ENCODE measurements at regions not wholly inside any gene's neighbourhood (a gene's known extent, or its start where the extent isn't known, plus 50 kb on each side); places are given as distances from the start of the nearest gene placed in this dataset.

GRCh38 chr4:81951891-81952455 is 421.8 kb downstream of the HNRNPD start:
- Histone ChIP-seq H4K20me1 (ENCODE audit: low read depth) (no peaks in the 10 kb centered on the region), H3K4me3 (no peak overlapping the region), H2AFZ (replicated peaks) (no peak overlapping the region), H3K9me3 (ENCODE audit: low read depth) (no peaks in the 10 kb centered on the region), H3K4me1 (peaks cover 13% of the 10 kb centered on the region), H3K27me3 (no peaks in the 10 kb centered on the region), H3K27ac (no peak overlapping the region), H3K36me3 (no peaks in the 10 kb centered on the region), H3K4me2 (no peak overlapping the region), H3K9ac (no peak overlapping the region), H3K79me2 (ENCODE audit: low read depth) (no peaks in the 10 kb centered on the region), H3F3A (ENCODE audit: low read depth) (no peaks in the 10 kb centered on the region)
- Mint-ChIP-seq H3K27me3 (ENCODE audit: insufficient read depth, low read depth) (peaks cover 3% of the 10 kb centered on the region), H3K27ac (no peak overlapping the region), H3K4me1 (no peaks in the 10 kb centered on the region), H3K9me3 (no peaks in the 10 kb centered on the region), H3K4me3 (no peak overlapping the region), H3K36me3 (no peaks in the 10 kb centered on the region)
- no peak for DNase-seq (ENCODE audit: low spot score)
- TF ChIP-seq, protein P1, sequence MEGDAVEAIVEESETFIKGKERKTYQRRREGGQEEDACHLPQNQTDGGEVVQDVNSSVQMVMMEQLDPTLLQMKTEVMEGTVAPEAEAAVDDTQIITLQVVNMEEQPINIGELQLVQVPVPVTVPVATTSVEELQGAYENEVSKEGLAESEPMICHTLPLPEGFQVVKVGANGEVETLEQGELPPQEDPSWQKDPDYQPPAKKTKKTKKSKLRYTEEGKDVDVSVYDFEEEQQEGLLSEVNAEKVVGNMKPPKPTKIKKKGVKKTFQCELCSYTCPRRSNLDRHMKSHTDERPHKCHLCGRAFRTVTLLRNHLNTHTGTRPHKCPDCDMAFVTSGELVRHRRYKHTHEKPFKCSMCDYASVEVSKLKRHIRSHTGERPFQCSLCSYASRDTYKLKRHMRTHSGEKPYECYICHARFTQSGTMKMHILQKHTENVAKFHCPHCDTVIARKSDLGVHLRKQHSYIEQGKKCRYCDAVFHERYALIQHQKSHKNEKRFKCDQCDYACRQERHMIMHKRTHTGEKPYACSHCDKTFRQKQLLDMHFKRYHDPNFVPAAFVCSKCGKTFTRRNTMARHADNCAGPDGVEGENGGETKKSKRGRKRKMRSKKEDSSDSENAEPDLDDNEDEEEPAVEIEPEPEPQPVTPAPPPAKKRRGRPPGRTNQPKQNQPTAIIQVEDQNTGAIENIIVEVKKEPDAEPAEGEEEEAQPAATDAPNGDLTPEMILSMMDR (IDR thresholded peaks at IDR 0.05): no peak
- no peak for TF ChIP-seq EZH2 (IDR thresholded peaks at IDR 0.05)
- no peak for TF ChIP-seq EZH2phosphoT487 (IDR thresholded peaks at IDR 0.05)

- Histone ChIP-seq H3K4me1 (no peaks in the 10 kb centered on the region), H3F3A (ENCODE audit: low read depth) (no peaks in the 10 kb centered on the region), H2AFZ (replicated peaks) (no peak overlapping the region), H3K27ac (no peak overlapping the region), H3K4me2 (no peak overlapping the region), H3K9ac (no peak overlapping the region), H4K20me1 (ENCODE audit: low read depth) (no peaks in the 10 kb centered on the region), H3K9me3 (ENCODE audit: low read depth) (no peaks in the 10 kb centered on the region), H3K27me3 (no peaks in the 10 kb centered on the region), H3K36me3 (no peaks in the 10 kb centered on the region), H3K79me2 (ENCODE audit: low read depth) (no peaks in the 10 kb centered on the region), H3K4me3 (no peak overlapping the region)
- H3K9me3 Mint-ChIP-seq: no peaks in the 10 kb centered on the region
- H3K4me1 Mint-ChIP-seq: no peaks in the 10 kb centered on the region
- H3K27ac Mint-ChIP-seq: no peak overlapping the region
- TF ChIP-seq, protein P1 (IDR thresholded peaks at IDR 0.05): no peak
- no peak for TF ChIP-seq EZH2 (IDR thresholded peaks at IDR 0.05)
- TF ChIP-seq EZH2phosphoT487 (IDR thresholded peaks at IDR 0.05): no peak
- no peak overlapping the region for H3K4me3 Mint-ChIP-seq
- no peak for DNase-seq (ENCODE audit: low spot score)
- H3K27me3 Mint-ChIP-seq (ENCODE audit: insufficient read depth, low read depth): peaks cover 2% of the 10 kb centered on the region
- no peaks in the 10 kb centered on the region for H3K36me3 Mint-ChIP-seq
Observed at GRCh38 chr4:81946996-81947395, 426.8 kb downstream of the HNRNPD start.

DNA sequence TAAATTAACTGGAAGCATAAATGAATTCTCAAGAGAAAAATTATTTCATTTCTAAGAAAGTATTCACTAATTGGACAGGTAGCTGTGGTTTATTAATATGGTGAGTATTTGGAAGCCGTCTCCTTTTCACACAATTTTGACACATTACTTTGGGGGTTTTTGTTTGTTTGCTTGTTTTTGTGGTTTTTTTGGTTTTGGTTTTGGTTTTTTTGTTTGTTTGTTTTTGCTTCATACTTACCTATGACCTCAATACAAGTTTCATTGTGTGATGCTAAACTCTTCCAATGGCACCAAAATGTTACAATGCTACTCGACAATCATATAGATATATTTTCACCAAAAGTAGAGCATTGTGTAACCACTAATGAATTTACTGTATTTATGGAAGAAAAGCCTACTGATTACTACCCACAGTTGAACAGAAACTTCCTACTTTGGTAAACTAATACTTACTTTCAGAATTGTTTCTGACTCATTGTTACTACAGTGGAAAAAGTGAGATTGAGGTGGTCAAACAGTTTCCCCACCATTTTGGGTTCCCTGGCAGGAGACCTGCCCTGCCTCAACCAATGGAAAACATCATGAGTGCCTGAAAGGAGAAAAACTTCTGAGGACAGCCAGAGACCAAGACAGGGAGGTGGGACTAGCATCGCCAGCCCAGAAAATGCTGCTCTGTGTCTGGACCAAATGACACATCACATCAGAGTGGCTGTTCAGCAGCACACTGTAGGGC is 443.1 kb downstream of the HNRNPD start:
- no peaks in the 10 kb centered on the region for H3K36me3 ChIP-seq
- no peak overlapping the region for H3K4me3 Mint-ChIP-seq
- no peaks in the 10 kb centered on the region for H3K4me1 ChIP-seq
- no peak overlapping the region for H3K4me3 ChIP-seq
- no peaks in the 10 kb centered on the region for H3K27me3 Mint-ChIP-seq (ENCODE audit: insufficient read depth, low read depth)
- DNase-seq (ENCODE audit: low spot score): no peak
- no peaks in the 10 kb centered on the region for H3K27me3 ChIP-seq
- H3K27ac Mint-ChIP-seq: no peak overlapping the region
- peaks cover 2% of the 10 kb centered on the region for H3K9me3 Mint-ChIP-seq
- H4K20me1 ChIP-seq (ENCODE audit: low read depth): no peaks in the 10 kb centered on the region
- TF ChIP-seq EZH2 (IDR thresholded peaks at IDR 0.05): no peak
- TF ChIP-seq, protein P1 (IDR thresholded peaks at IDR 0.05): no peak
- no peak overlapping the region for H3K27ac ChIP-seq
- no peaks in the 10 kb centered on the region for H3F3A ChIP-seq (ENCODE audit: low read depth)
- no peak overlapping the region for H3K4me2 ChIP-seq
- H3K9ac ChIP-seq: no peak overlapping the region
- no peaks in the 10 kb centered on the region for H3K9me3 ChIP-seq (ENCODE audit: low read depth)
- H2AFZ ChIP-seq (replicated peaks): no peak overlapping the region
- H3K79me2 ChIP-seq (ENCODE audit: low read depth): no peaks in the 10 kb centered on the region
- H3K4me1 Mint-ChIP-seq: no peaks in the 10 kb centered on the region
- H3K36me3 Mint-ChIP-seq: no peaks in the 10 kb centered on the region

All from neural progenitor cell (in vitro differentiated cells).